GM20431 (cell line): ENCODE measurements at regions not wholly inside any gene's neighbourhood (a gene's known extent, or its start where the extent isn't known, plus 50 kb on each side); places are given as distances from the start of the nearest gene placed in this dataset.
"Not testable (repeated sequence)": the region's sequence is repeated elsewhere in the genome, so short reads cannot be mapped to it uniquely, and the experiment has no call there.

Experiments
- in situ Hi-C: fragments of 300-500 bp; cut with MseI, MboI; formaldehyde crosslinking; loops from one replicate; pipeline ENCODE4 v1.15.0; 2020; ENCODE audit warnings: low sequenced_read_pairs; ENCODE audit not compliant: unreplicated experiment

DNA sequence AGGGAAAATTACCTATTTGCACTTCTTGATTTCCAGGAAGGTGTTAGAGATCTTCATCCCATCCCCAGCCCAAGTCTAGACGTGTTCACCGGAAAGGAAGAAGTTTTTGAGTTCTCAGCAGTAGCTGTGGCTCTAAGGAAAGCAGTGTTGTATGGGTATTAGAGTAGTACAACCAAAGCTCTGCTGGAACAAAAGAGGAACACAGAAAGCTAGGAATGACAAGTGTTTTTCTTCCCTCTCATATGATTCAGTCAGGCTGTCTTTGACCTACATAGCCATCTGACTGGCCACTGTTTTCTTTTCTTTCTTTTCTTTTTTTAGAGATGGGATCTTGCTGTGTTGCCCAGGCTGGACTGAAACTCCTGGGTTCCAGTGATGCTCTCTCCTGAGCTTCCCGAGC is 82.7 kb upstream of the SLC39A10 start:
- in situ Hi-C loops, result no loop called here

DNA sequence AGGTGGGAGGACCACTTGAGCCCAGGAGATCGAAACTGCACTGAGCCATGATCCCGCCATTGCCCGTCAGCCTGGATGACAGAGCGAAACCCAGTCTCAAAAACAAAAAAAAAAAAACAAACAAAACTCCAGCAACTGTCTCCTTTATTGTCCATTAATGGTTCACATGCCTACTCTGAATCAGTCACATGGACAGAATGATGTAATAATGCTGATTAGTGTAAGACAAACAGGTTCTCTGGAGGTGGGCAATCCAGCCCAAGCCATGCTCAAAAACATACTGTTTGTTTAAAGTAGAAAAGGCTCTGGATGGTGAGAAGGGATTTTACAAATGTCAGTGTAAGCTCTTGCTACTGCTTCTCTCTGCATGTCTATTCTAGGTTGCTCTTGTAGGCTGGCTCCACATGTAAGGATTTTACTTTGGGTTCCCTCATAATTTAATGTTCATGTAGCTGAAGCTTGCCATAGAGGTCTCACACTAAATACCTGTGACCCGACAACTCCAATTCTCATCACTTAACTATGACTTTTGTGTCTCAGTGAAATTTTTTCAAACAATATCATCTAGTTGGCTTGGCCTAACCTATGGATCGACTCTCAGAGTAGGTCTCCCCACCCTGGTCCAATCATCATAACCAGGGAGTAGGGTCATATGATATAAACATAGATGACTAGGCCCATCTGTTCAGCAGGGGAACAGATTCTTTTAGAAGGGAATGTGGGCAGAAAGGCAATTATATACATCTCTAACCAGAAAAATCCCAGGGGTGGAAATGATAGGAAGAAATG is 83.9 kb upstream of the SLC39A10 start:
- in situ Hi-C loops, result no loop called here

DNA sequence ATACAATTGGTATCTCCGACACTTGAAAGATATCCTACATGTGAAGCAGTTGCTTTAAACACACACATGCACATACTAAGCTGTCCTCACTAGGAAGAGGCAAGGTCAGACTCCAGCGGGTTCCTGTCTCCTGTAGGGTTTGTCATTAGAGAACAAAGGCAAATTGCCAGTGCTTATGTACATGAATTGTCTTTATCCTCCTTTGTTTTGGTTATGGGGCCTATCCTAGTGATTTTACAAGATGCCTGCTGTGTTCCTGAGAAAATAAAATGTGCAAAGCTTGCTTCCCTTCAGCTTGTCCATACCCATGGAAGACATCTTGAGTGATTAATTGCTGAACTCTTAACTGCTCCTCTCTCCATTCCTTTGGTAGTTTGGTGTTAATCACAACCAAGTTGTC is 86.7 kb upstream of the SLC39A10 start:
- in situ Hi-C loops, result no loop called here

DNA sequence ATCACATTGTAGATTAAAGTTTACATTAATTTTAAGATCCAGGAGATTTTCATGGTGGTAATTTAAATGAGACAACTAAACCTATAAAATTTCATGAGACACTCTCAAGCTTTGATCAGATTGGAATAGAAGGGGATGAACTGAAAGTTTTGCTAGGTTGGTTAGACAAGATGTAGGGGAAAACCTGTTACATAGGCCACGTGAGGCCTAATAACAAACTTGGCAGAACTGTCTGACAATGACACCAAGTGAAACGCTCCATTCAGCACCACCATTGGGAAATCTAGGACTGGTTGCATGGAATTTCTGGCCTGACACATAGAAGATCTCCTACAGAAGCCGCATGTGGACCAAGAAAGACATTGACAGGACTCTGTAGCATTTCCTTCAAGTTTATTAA is 87.8 kb upstream of the SLC39A10 start:
- in situ Hi-C loops, result no loop called here

DNA sequence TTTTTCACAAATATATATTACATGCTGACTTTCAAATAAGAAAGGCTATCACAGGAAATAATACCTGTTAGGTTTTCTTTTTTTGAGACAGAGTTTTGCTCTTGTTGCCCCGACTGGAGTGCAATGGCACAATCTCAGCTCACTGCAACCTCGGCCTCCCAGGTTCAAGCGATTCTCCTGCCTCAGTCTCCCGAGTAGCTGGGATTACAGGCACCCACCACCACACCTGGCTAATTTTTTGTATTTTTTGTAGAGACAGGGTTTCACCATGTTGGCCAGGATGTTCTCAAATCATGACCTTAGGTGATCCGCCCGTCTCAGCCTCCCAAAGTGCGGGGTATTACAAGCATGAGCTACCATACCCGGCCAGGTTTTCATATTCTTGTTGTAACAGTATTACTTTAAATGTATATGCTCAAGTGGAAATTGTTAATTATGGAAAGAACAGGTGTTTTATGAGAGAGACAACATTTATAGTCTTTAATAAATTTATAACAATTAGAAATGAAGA is 92.3 kb upstream of the SLC39A10 start:
- in situ Hi-C loops, result not testable (repeated sequence)

DNA sequence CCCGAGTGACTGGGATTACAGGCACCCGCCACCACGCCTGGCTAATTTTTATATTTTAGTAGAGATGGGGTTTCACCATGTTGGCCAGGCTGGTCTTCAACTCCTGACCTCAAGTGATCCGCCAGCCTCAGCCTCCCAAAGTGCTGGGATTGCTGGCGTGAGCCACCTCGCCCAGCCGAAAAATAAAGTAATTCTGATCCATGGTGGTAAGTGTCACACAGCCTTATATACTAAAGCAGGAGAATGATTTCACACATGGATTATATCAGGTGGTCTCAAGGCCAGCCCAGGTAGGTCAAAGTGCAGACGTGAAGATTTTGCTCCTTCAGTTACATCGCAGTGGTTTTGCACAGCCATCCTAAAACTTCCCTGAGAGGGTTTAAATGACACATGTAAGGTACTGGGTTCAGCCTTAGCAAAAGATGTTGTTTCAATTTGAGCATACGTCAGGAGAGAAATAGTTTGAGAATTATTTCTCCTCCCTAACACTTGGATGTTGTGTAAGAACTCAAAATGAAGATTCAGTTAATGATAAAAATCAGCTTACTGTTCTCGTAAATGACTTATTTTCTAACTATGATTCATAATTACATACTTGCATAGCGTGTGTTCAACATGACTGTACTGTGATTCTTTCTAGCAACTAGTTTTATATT is 93.0 kb upstream of the SLC39A10 start:
- in situ Hi-C loops, result no loop called here

DNA sequence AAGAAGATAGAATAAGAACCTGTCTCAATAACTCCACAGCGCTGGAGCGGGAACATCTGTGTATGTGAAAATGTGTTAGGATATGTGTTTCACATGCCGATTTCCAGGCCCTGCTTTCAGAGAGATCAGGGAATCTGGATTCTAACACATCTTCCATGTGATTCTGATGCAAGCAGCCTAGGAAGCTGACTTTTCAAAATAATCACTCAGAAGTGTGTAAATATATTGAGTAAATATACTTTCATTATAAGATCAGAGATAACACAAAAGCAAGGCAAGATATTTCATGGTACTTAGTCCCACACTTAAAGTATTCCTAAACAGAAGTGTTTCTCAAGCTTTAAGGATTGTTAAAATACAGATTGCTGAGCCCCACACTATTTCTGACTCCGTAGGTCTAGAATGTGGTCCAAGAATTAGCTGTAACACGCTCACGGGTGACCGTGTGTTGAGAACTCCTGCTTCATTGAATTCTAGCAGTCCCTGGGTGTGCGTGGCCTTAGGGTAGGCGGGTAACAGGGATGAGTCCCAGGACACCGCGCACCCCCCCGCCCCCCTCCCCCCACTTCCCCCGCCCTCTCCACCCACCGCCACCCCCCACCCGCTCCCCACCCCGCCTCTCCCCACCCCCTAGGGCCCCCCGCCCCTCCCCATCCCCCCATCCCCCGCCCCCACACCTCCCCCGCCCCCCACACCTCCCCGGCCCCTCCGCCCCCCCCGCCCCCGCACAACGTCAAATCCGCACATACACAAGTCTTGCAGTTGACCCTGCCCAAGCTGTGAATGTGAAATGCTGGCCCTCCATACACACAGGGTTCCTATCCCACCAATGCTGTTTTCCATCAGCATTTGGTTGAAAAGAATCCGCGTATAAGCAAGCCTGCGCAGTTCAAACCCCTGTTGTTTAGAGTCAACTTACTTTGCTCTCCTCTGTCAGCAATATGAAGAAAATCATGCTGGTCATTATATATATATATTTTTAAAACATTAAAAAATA is 94.2 kb upstream of the SLC39A10 start:
- in situ Hi-C loops, result no loop called here

DNA sequence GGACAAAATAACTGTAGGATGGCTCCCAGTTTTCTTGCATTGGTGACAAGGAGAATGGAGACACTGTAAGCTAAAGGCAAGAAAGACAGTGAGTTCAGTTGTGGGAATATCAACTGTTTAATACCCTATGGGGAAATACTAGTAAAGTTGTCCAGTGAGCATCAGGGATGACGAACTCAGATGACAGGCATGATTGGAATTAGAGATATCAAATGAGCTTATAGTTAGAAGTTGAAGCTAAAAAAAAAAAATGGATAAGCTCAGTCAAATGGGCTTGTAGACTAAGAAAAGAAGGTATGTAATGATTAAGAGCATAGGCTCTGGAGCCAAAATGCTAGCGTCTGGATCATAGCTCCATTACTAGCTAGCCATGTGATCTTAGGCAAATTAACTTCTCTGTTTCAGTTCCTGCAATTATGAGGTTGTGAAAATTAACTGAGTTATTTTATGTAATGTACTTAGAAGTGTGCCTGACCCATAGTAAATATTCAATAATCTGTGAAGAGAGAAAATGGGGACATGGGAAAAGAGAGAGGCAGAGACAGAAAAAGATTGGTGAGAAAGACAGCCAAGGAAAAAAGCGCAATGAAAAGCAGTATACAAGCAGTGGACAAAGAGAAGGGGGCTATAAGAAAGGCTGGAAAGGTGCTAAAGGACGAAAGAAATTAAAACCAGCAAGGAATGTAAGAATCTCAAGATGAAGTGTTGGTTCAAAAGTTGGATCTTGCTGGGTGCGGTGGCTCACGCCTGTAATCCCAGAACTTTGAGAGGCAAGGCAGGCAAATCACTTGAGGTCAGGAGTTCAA is 95.7 kb upstream of the SLC39A10 start:
- in situ Hi-C loops, result no loop called here

DNA sequence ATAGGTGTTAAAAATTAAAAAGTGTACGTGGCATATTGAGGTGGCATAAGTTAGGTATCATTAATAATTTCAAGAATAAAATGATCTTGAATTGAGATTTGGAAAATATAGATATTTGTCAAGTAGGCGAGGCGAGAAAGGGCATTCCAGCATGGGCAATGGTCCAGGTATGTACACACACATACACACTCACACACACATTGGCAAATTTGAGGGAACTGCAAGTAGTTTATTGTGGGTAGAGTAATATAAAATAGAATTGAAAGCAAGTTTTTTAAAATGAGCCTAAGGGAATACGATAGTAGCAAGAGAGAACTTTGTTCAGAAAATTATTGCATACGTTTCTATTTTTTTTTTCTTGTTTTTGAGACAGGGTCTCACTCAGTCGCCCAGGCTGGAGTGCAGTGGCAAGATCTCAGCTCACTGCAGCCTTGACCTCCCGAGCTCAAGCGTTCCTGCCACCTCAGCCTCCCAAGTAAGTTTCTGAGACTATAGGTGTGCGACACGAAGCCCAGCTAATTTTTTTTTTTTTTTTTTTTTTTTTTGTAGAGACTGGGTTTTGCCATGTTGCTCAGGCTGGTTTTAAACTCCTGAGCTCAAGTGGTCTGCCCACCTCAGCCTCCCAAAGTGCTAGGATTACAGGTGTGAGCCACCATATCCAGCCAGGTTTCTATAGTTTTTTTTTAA is 96.7 kb upstream of the SLC39A10 start:
- in situ Hi-C loops, result no loop called here

DNA sequence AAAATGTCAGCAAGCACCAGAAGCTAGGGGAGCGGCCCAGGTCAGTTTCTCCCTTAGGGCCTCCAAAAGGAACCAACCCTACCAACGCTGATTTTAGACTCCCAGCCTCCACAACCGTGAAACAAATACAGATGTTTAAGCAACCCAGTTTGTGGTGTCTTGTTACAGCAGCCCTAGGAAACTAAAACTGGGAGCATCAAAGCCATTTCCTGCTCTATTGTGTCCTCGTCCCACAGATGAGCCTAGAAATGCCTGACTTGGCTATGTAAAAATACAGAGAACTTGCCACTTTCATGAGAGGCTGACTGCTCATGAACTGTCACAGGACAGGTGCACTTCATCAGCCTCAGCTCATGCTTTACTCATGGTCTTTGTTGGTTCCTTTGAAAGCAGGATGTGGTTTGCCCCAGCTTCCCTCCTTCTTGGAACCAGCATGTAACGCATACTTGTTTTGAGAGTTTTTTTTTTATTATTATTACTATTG is 97.6 kb upstream of the SLC39A10 start:
- in situ Hi-C loops, result no loop called here

DNA sequence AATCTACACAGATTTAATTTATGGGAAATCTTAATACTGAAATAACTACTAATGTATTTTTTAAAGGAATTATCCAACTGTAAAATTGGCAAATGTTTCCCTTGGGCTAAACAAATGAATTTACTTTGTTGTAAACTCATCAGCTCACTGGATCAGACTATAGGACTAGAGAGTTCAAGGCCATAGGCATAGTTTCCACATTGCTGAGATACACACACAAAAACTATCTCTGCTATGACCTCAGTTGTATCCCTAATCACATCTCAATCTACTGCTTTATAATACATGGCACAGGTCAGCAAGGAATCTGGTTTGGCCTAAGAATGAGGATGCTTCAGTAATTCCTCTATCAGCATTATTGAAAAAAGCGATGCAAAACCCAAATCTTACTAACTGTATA is 101.1 kb upstream of the SLC39A10 start:
- in situ Hi-C loops, result no loop called here

DNA sequence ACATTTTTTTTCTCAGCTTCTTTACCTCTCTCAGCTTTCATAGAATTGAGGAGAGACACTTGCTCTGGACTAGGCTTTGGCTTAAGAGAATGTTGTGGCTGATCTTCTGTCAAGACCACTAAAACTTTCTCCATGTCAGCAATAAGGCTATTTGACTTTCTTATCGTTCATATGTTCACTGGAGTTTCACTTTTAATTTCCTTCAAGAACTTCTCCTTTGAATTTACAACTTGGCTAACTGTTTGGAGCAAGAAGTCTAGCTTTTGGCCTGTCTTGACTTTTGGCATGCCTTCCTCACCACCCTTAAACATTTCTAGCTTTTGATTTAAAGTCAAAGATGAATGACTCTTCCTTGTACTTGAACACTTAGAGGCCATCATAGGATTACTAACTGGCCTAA is 104.4 kb upstream of the SLC39A10 start:
- in situ Hi-C loops, result no loop called here

DNA sequence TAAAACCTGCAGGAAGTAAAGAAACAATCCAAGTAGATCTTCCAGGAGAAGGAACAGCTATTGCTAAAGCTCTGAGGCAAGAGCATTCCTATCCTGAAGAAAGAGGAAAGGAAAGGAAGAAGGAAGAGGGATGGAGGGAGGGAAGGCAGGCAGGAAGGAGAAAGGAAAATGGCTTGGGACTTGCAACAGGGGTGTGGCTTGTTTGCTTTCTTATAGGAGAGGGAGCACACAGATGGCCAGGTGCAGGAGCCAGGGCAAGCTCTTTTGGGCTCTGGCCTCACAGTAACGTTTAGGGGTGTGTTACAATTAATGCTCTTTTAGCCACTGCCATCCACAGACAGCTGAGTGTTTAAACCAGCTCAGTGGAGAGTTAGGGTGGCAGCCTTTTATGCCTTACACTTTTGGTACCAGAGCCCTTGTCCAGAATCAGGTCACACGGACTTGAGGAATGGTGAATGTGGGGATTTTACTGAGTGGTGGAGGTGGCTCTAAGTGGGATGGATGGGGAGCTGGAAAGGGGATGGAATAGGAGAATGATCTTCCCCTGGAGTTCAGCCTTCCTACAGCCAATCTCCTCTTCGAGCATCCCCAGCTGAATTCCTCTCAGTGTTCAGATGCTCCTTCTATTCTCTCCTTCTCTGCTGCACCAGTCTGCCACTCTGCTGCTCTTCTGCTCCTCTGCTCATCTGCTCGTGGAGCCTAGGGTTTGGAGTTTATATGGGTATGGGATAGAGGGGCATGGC is 108.7 kb upstream of the SLC39A10 start:
- in situ Hi-C loops, result no loop called here

DNA sequence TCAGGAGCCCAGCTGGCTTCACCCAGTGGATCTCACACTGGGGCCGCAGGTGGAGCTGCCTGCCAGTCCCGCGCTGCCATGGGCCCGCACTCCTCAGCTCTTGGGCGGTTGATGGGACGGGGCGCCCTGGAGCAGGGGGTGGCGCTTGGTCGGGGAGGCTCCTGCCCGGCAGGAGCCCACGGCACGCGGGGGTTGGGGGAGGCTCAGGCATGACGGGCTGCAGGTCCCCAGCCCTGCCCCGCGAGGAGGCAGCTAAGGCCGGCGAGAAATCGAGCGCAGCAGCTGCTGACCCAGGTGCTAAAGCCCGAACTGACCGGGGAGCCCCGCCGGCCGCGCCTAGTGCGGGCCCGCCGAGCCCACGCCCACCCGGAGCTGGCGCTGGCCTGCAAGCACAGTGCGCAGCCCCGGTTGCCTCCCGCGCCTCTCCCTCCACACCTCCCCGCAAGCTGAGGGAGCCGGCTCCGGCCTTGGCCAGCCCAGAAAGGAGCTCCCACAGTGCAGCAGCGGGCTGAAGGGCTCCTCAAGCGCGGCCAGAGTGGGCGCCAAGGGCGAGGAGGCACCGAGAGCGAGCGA is 109.7 kb upstream of the SLC39A10 start:
- in situ Hi-C loops, result not testable (repeated sequence)

DNA sequence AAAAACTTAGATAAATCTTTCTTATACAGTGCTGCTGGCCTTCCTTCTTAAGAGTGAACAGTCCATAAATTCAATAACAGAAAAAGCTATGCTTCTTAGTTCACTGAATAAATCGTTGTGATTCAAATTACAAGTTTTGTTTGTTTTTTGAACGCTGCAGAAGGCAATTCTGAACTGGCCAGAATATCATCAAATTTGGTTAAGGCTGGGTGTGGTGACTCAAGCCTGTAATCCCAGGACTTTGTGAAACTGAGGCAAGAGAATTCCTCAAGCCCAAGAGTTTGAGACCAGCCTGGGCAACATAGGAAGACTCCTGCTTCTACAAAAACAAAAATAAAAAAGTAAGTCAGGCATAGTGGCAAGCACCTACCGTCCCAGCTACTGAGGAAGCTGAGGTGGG is 111.2 kb upstream of the SLC39A10 start:
- in situ Hi-C loops, result no loop called here

DNA sequence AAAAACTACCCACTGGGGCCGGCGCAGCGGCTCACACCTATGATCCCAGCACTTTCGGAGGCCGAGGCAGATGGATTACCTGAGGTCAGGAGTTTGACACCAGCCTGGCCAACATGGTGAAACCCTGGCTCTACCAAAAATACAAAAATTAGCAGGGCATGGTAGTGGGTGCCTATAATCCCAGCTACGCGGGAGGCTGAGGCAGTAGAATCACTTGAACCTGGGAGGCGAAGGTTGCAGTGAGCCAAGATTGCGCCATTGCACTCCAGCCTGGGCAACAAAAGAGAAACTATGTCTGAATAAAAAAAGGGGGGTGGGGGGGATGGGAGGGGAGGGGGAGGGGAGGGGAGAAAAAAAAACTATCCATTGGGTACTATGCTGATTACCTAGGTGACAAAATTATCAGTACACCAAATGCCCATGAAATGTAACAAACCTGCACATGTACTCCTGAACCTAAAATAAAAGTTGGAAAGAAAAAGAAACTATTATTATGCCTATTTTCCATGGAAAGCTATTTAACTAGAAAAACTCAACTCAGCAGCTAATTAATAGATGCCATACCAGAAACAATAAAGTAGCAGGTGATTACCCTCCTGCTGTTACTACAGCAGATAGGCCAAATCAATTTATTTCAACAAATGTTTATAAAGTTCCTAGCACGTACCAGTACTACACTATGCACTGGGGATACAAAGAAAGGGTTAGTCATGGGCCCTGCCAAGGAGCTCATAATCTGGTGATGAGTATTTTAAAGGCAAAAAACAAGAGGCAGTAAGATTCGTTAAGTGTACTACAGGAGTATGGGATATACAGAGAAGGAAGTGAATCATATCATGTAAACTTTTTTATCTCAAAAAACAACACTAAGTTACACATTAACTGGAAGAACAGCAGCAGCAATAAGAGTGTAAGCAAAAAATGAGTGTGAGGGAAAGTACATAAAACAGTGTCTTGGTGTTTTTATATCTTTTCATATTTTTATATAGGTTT is 112.8 kb upstream of the SLC39A10 start:
- in situ Hi-C loops, result no loop called here

DNA sequence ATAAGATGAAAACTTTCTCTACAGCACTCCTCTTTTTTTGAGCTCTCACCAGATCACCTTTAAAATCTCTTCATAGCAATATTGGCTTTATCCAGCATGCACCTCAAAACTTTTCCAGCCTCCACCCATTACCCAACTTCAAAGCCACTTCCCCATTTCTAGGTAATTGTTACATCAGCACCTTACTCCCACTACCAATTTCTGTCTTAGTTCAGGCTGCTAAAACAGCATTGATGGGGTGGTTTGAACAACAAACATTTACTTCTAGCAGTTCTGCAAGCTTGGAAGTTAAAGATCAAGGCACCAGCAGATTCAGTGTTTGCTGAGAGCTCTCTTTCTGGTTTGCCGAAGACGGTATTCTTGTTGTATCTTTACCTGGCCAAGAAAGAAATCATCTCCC is 114.0 kb upstream of the SLC39A10 start:
- in situ Hi-C loops, result no loop called here
